ENCODE measurements at regions not wholly inside any gene's neighbourhood (a gene's known extent, or its start where the extent isn't known, plus 50 kb on each side); places are given as distances from the start of the nearest gene placed in this dataset.

DNA sequence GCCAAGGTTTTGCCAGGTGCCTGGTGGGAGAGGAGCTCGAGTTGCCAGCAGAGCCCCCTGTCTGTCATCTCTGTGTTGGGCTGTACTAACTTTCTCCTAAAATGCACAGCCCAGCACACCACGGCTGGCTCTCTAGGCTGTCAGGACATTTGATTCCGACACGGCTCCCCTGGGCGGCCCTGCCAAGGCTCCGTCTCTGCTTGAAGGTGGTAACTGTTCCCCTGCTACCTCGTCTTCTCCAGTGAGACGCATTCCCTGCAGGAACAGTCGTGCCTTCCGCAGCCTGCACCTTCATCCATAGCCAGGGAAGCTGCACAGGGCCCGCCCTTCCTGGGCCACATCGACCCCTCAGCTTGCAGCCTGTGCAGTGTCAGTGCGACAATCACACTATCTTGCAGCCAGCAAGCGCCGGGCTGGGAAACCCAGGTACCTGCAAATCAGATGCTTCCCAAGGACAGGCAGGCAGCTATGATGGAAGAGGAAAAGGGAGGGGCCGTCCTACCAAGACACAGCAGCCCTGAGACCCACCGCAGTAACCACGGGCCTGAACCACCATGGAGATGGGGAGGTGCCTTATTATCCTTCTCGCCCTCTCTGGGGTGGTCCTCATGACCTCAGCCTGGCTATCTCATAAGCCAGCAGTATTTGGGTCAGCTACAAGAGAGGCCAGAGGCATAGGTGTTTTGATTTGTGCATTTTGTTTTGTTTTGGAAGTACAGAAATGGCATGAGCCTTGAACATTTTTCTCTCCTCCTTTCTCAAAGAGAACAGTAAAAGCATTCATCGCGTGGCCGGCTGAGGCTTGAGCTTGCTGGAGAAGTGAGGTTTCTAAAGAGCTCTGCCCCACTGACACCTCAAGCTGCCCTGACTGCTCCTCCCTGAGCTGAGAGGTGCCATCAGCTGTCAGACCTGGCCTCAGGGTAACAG is 361.7 kb upstream of the TNRC6C start:
- no peak for DNase-seq

DNA sequence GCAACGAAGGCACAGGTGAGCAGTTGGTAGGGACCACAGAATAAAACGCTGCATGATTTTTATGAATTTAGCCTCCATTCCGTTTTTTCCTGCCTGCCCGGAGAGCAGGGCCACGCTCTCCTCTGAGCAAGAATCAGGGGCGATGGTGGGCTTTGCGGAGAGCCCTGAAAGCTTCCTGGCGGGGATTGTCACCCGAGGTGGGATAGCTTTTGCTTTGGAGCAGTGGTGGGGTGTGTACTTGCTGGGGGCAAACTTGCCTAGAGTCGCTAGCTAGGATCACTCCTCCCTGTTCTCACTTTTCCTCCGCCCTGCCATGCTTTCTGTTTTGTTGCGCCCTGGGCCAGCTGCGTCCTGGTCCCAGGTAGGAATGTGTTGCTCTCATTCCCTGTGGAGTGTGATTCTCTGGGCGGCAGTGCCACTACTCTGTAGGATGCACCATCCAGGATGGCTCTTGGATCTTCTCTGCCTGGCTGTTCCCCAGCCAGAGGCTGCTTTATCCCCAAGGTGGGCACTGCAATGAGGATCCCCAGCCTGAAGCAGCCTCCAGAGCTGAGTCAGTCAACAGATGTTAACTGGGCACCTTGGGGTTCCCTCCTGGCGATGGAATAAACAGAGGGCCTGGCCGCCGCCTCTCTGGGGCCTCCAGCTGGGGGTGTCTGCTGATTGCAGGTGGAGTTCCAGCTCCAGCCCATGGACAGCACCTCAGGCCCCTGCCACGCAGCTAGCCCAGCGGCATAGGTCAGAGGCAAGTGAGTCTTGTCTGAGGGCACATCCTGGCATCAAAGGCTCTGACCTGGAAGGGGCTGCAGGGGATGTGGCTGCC is 360.9 kb upstream of the TNRC6C start:
- DNase-seq = no peak

DNA sequence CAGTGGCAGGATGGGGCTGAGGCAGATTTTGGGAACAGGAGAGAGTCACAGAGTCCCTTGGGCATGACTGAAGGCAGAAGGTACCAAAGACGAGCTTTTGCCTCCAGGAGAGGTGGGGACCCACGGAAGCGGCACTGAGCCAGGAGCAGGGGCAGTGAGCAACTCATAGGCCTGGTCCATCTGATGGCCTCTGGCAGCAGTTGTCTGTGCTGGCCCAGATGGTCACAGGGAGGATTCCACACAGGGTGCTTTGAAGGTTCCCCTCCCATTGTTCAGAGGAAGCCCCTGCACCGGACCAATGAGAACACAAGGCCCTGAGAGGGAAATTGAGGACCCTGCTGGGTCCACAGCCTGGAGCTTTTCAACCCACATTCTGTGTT is 360.3 kb upstream of the TNRC6C start:
- DNase-seq = no peak

DNA sequence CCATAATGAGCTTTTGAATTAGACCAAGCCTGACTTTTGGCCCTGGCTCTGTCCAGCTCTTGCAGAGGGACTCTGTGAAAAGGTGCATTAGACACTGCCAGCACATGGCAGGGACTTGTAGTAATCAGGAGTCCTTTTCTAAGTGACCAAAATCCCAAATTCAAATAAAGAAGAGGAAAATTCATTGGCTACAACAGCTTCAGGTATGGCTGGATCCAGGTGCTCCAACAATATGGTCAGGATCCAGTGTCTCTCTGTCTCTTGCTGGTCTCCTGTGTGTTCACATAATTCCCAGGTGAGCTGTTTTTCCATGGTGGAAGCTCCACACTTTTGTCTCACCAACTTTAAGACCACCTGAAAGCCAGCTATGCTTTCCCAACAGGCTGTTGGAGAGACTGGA is 358.8 kb upstream of the TNRC6C start:
- DNase-seq = no peak

DNA sequence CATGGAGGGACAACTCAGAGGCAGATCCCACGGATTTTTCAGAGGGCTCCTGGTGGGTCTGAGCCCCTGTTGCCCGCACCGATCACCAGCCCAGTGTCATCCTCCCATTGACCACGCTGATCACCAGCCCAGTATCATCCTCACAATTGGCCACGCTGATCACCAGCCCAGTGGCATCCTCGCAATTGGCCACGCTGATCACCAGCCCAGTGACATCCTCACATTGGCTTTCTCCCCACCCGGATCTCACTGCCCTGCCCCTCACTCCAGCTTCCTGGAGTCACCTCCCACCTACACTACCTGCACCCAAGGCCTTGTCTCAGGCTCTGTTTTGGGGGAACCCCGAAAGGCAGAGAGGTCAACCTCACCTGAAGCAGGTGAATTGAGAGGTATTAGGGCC is 358.2 kb upstream of the TNRC6C start:
- no peak for DNase-seq

DNA sequence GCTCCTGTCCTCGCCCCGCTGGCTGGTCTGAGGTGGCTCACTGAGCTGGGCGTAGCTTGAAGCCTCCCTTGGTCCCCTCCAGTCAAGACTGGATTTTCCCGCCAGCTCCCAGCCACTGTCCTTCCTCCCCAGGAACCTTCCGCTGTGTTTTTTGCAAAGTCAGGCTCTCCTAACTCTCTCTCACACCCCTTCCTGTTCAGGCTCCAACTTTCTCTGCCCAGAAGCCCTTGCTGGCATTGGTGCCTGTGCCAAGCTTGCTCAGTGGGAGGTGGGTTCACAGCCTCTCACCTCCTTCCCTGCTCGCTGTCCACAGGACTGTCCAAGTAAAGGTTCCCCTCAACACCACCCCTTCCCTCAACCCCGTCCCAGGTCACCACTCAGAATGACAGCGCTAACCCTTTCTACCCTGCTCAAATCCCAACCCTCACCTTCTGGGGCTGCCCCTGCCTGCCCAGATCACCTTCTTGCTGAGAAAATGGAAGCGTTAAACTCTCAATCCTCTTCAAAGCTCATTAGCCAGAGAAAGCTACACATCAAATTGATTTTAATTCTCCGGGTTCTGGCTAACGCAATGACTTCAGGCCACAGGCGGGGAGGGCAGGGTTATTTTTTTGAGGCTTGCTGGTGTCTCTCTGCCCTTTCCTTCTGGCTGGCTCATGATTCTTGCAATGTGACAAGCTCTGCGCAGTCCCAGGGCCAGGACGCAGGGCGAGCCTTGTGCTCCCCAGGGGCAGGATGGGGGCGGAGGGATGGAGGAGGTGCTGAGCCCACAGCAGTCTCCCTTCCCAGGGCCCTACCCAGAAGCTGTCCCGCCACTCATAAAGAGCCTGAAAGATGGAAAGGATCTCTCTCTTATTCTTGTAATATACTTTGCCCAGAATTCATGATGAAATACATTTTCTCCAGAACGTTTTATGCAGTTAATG is 357.2 kb upstream of the TNRC6C start:
- no peak for DNase-seq

DNA sequence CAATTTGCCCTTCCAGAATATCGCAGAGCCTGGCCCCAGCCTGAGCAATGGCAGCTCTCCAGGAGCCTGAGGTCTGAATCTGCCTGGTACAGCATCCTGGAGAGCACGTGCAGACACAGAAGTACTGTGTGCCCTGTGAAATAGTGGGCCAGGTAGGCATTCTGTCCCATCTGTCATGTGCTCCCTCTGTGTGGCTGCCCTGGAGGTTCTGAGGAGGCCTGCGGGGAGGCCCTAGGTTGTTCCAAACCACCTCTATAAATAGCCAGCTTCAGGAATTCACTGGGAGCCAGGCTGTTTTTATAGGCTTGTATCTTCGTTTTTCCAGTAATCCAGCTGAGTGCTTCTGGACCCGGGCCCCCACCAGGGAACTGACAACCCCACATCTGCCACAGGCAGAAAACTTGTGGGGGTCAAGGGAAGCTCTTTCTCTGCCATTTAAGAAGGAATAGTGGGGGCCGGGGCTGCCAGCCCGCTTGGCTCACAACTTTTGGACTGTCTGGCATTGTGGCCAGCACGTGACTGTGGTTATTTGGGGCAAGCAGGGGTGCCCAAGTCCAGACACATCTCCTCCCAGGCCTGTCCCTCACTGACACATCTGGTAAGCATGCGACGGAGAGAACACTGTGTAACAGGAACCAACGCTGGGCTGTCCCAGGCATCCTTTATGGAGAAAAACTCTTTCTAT is 356.3 kb upstream of the TNRC6C start:
- no peak for DNase-seq

DNA sequence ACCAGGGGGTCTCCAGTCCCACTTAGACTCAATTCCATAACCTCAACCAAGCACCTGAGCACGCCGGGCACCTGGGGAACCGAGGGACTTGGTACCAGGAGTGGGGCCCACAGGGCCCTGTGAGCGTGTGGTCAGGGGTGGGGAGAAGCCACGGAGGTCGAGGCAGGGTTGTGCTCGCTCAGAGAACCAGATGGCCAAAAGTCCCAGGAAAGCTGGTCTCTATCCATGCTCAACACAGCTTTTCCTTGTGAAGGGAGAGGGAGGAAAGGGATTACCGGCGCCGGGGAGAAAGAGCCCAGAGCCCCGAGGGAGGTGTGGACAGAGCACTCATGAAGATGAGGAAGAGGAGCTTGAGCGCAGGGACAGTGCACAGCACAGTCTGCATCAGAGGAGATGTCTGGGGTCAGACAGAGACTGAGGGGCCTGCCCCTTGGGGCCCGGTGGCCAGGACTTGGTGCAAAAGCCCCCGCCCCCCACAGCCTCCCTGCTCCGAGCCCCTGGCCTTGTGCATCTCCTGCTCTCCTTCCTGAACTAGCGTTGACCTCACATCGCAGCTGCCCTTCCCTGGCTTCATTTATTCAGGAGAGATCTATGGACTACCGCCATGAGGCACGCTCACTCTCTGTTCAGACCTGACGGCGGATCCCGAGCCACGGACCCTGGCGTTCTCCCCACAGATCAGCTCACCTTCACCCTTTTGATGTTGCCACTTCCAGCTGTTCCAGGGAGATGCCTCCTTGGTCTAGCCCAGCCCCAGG is 355.4 kb upstream of the TNRC6C start:
- DNase-seq = no peak

DNA sequence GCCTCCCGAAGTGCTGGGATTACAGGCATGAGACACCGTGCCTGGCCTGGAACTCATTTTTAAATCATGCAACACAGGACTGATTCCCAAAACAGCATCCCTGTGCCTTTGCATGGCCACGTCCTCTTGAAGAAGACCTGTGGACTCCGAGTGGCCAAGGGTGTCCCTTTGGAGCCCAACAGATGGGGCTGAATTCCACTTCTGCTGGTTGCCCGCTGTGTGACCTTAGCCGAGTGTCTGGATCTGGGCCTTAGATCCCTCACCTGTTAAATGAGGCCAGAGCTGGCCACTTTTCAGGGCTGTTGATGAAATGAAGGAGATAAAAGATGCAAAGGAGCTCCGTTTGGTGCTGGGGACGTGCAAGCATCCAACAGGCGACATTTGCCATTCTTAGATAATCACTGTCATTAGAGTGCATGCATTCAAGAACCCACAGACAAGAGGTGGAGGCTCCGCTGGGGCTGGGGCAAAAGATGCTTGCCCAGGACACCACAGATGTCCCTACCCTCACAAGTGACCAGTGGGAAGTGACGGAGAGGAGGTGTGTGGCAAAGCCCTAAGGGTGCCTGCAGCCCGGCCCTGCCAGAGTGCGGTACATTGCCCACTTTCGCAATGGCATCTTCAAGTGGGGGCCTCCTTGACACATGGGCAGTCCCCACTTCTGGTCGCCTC is 354.1 kb upstream of the TNRC6C start:
- DNase-seq = no peak

DNA sequence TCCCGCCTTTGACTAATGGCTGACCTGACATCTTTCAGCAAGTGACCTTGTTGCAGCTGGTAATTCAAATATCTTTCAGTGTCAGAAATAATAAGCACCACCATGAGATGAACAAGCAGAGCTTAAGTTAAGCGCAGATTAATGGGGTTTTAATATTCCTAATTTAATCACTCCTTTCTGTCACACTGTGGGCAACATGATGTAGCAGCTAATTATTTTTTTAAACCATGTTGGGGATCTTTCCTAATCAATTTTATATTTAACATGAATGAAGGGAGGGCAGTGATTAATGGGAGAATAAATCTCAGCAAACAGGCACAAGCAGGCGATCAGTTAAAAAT is 353.6 kb upstream of the TNRC6C start:
- no peak for DNase-seq

DNA sequence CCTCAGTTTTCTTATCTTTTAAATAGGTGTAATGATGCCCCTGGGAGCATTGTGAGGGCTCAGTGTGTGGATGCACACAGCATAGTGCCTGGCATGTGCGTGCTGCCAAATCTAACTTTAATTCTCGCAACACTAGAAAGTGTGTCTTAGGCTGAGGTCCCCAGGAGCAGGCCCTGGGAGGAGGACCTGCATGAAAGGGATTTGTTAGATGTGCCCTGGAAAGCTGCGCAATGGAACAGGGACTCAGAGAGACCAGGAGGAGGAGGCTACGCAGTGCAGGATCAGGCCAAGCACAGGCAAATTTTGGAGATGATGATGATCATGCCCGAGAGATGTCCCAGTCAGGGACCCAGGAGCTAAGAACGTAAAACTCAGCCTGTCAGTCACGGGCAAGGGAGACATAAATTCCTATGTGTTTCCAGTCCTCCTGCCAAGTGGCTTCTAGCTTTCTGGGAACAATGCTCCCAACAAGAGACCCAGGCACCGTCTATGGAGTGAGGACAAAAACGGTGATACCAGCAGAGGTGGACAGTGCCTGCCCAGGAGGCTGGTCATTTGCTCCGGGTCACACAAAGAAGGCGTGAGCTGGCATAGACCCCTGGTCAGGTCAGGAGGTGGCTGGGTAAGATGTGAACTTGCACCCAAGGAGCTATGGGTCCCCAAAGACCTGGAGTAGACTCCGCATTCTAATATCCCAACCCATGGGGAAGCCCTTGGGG is 352.2 kb upstream of the TNRC6C start:
- no peak for DNase-seq

DNA sequence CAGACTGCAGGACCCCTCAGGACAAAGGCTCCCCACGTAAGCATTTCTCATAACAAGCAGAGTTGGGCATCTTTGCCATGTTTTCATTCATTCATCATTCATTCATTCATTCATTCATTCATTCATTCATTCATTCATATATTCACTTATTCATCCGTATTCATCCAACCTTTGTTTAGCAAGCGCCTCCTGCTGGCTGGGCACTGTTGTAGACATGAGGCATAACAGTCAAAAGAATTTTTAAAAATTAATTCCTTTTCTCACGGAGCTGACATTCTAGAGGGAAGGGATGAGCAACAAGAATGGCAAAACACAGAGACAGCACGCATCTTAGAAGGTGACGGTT is 351.7 kb upstream of the TNRC6C start:
- no peak for DNase-seq

DNA sequence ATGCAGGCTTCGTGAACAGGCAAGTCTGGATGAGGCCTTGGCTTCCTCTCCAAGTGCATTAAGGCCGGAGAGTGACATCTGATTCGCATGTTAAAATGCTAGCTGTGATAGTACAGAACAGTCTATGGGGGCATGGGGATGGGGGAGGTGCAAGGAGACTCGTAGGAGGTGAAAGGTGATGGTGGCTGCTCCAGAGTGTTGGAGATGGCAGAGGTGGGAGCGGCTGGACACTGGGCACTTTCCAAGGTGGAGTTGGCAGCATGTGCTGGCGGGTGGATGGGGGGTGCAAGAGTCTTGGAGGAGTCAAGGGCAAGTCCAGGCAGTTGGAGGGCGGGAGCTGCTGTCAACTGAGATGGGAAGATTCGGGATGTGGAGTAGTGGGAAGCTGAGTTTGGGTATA is 350.9 kb upstream of the TNRC6C start:
- no peak for DNase-seq

DNA sequence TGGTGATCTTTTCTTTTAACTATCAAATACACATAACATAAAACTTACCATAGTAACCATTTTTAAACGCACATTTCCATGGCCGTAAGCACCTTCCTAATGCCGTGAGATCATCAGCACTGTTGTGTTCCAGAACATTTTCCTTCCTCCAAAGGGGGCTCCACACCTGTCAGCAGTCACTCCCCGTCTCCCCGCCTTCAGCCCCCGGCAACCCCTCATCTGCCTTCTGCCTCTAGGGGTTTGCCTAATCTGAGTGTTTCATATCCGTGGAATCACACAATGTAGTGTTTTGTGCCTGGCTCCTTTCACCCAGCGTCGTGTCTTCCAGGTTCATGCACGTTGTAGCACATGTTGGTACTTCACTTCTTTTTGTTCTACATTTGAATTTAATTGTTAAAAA is 350.1 kb upstream of the TNRC6C start:
- no peak for DNase-seq

DNA sequence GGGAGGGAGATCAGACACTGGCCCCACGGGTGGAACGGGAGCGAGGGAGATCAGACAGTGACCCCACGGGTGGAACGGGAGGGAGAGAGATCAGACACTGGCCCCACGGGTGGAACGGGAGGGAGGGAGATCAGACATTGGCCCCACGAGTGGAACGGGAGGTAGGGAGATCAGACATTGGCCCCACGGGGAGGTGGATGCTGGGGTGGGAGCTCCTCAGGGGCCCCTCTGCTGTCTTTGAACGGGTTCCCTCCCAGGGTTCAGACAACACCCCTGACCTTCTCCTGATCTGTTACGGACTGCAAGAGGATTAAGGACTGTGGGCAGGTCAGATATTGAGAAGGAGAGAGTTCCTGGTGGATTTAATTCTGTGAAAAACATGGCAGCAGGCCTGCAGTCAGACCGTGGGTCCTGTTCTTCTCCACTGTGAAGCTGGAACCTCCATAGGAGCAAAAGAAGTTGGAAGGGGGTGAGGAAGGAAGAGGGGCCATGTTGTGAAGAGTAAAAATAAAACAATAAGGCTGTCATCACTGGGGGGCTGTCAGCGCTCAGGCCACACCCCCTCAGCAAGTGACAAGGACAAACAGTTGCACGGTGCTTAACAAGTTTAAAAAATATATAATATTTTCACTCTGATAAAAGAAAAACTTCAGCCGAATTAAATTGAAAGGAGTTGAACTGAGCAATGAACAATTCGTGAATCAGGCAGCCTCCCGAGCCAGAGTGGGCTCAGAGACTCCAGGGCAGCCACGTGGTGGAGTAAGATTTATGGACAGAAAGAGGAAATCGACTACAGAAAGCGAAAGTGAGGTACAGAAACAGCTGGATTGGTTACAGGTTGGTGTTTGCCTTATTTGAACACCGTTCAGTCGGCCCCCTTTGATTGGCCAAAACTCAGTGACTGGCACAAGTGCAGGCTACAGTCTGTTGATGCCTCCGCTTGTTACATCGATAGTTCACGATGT is 348.7 kb upstream of the TNRC6C start:
- no peak for DNase-seq

DNA sequence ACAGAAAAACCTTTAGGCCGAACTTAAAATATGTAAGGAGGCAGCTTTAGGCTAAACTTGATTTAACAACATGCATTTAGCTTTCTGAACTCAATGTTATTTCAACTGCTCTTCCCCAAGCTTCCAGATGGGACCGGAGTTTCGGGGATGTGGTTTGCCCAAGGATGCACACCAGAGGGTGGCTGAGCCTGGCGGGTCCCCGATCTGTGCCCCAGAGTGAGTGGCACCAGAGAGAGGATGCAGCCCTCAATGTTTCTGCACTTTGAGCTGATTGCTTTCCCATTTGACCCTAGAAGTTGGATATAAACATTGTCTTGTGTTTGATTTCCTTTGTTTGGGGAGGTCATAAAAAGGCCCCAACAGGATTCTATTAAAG is 348.0 kb upstream of the TNRC6C start:
- no peak for DNase-seq

DNA sequence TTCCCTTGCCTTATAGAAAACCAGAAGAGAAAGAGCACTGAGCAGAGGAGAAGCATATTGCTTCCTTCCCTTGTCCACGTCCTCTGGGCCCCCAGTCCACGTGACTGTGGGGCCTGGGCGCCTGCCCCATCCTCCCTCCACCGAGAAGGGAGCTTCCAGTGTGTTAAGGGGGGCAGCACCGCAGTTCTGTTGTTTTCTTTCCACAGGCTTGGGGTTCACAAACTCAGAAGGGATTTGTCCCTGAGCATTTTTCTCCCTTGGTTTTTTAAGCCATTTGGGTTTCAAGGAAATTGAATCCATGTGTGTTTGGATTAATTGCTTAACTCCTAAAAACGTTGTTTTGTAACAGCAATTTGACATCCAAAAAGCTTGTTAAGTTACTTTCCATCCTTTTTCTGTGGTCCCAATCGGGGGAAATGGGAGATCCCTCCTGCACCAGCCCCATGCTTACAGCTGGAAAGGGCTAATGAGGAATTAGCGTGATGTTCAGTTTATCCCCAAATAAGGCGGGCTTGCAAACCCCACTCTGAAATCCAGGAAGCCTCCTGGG is 347.5 kb upstream of the TNRC6C start:
- no peak for DNase-seq

DNA sequence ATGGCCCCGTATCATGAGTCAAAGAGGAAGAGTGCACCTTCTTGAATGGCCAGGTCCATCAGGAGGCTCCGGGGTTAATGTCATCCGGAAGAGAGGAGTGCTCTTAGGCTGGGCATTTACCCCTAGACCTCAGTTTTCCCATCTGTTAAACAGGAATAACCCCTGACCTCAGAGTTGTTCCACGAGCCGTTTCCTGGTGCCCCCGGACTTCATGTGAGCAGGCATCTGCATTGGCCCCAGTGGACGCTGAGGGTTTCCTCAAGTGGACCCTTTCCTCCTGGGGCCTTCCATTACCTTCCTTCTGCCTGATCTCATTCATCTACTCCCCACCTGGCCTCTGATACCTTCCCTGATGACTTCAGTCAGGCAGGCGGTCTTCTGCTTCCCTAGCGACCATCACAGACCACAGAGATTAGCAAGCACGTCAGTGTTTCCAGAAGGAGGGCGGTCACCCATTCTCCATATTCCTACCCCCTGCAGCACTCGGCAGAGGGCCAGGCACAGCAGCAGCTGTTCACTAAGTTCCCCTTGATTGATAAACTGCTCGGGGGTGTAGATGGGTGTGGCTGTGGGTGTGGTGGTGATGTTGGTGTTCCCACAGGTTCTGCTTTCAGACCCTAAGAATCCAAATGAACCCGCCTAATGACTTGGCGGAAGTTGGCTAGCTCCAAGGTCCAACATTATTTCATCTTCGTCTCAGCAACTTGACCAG is 346.6 kb upstream of the TNRC6C start:
- no peak for DNase-seq

DNA sequence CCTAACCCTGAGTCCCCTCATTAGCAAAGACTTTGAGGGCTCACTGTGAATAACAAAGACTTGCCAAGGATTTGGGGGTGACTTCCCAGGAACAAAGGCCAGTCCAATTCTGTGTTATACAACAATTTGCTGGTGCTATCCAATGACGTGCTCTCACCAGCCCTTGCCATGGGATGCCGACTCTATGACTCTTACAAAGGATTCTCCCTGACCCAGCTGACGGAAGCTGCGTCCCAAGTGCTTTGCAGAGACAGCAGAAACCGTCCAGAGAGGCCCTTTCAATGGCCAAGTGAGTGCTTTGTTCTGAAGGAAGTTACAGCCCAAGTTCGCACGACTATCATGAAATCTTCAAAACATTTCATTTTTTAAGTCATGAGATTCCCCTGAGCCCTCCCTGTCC is 345.3 kb upstream of the TNRC6C start:
- no peak for DNase-seq
